ENCODE measurements at regions not wholly inside any gene's neighbourhood (a gene's known extent, or its start where the extent isn't known, plus 50 kb on each side); places are given as distances from the start of the nearest gene placed in this dataset.

DNA sequence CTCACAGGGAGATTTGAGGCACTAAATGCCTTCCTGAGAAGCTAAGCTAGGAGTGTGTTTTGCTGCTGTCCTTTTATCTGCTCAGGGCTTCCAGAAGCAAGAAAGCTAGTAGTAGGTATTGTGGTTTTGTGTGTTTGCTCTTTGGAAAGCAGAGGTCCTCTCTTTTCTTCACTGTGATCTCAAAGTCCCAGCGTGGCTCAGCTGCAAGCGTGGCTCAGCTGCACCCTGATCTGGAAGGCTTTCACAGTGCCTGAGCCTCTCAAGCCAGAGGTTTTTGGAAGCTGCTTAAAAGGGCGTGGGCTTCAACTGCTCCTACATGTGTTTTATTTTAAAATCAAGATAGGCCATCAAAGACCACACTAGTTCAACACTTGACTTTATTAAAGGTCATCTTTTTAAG is 337.4 kb upstream of the RGS6 start:
- POLR2A ChIA-PET = no interaction called here
- no peak for DNase-seq (ENCODE audit: low read depth)
- no peaks in the 10 kb centered on the region for H3K27me3 ChIP-seq (ENCODE audit: control insufficient read depth, insufficient read depth, low read length)
- H3K4me3 ChIP-seq (ENCODE audit: low read depth, low read length) = no peak overlapping the region
- CTCF ChIA-PET = interaction anchor here (1.1 kb wide), 1 partner anchor 158 kb away, joined by 5 read pairs; no protein-coding TSS in a partner anchor
- TF ChIP-seq, protein P1, sequence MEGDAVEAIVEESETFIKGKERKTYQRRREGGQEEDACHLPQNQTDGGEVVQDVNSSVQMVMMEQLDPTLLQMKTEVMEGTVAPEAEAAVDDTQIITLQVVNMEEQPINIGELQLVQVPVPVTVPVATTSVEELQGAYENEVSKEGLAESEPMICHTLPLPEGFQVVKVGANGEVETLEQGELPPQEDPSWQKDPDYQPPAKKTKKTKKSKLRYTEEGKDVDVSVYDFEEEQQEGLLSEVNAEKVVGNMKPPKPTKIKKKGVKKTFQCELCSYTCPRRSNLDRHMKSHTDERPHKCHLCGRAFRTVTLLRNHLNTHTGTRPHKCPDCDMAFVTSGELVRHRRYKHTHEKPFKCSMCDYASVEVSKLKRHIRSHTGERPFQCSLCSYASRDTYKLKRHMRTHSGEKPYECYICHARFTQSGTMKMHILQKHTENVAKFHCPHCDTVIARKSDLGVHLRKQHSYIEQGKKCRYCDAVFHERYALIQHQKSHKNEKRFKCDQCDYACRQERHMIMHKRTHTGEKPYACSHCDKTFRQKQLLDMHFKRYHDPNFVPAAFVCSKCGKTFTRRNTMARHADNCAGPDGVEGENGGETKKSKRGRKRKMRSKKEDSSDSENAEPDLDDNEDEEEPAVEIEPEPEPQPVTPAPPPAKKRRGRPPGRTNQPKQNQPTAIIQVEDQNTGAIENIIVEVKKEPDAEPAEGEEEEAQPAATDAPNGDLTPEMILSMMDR (IDR thresholded peaks at IDR 0.05; ENCODE audit: insufficient read depth, low read depth, low read length) = no peak
- H3K36me3 ChIP-seq (ENCODE audit: control insufficient read depth, insufficient read depth, low read length) = no peaks in the 10 kb centered on the region; the same call in 1 of the 2 replicates

GRCh38 chr14:71595441-71595840 is 336.8 kb upstream of the RGS6 start:
- Histone ChIP-seq H3K27me3 (ENCODE audit: control insufficient read depth, insufficient read depth, low read length) (no peaks in the 10 kb centered on the region), H3K4me3 (ENCODE audit: low read depth, low read length) (no peak overlapping the region), H3K36me3 (ENCODE audit: control insufficient read depth, insufficient read depth, low read length) (no peaks in the 10 kb centered on the region; the same call in 1 of the 2 replicates)
- TF ChIP-seq, protein P1 (IDR thresholded peaks at IDR 0.05; ENCODE audit: insufficient read depth, low read depth, low read length) = no peak
- ChIA-PET POLR2A (no interaction called here), CTCF (interaction anchor here (1.1 kb wide), 1 partner anchor 158 kb away, joined by 5 read pairs; no protein-coding TSS in a partner anchor)
- no peak for DNase-seq (ENCODE audit: low read depth)

DNA sequence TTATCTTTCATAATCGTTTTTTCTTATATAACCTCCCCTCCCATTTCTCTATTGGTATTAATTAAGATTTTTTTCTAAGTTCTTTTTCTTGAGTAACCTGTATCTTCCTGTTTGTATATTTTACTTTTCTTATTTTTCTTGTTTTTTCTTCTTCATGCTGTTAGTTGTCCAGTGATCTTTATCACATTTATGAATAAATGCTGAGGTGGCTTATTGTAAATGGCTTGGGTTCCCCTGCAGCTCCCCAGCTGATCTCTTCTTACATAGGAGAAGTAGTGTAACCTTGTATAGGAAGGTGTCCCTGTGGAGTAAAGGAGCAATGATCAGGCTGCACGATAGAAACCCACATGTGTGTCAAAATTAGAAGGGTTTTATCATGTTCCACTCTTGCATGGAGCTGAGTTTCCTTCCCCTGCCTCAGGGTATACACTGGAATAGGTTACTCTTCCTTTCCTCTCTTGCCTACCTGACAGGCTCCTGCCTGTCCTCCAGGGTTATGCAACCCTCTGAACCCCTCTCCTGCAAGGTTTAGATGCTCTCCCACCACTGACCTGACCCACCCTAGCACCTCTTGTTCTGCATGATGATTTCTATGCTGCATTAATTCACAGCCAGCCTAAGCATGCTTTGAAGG is 334.8 kb upstream of the RGS6 start:
- CTCF ChIA-PET = interaction anchor here (1.1 kb wide), 1 partner anchor 155 kb away, joined by 3 read pairs; no protein-coding TSS in a partner anchor
- TF ChIP-seq, protein P1 (IDR thresholded peaks at IDR 0.05; ENCODE audit: insufficient read depth, low read depth, low read length) = no peak
- H3K36me3 ChIP-seq (ENCODE audit: control insufficient read depth, insufficient read depth, low read length) = no peaks in the 10 kb centered on the region; the same call in 1 of the 2 replicates
- no peaks in the 10 kb centered on the region for H3K27me3 ChIP-seq (ENCODE audit: control insufficient read depth, insufficient read depth, low read length)
- no peak overlapping the region for H3K4me3 ChIP-seq (ENCODE audit: low read depth, low read length)
- no peak for DNase-seq (ENCODE audit: low read depth)
- POLR2A ChIA-PET = no interaction called here

DNA sequence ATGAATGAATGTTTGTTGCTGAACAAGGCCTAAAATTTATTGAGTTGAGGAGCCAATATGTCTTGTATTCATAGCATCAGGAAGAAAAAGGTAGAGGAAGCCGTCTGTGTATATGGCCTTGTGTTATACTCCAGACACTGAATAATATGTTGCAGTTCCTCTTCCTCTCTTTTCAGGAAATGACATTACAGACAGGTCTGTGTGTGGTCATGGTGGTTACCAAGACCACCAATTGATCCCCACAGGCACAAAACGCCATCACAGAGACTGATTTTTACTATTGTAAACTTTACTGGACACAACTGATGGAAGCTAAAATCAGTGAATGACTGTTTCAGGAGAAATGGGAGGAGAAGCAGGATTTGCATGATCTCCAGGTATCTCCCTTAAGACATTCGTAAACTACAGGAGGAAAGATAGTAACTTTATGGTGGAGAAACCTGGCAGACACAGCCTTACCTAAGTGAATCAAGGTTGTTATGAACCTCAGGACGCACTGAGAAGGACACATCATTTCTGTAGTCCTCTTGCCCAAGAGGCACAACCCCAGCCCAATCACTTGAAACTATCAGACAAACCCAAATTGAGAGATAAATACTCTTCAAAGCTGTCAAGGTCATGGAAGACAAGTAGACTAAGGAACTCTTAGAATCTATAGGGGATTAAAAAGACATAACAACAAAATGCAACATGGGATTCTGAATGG is 334.1 kb upstream of the RGS6 start:
- TF ChIP-seq, protein P1 (IDR thresholded peaks at IDR 0.05; ENCODE audit: insufficient read depth, low read depth, low read length) = no peak
- CTCF ChIA-PET = no interaction called here
- DNase-seq (ENCODE audit: low read depth) = no peak

DNA sequence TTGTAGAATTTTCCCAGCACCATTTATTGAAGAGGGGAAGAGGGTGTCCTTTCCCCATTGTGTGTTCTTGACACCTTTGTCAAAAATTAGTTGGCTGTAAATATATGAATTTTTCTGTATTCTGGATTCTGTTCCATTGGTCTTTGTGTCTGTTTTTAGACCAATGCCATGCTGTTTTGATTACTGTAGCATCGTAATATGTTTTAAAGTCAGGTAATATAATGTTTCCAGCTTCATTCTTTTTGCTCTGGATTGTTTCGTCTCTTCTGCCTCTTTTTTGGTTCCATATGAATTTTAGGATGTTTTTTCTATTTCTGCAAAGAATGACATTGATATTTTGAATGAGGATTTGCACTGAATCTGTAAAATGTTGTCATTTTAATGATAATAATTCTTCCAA is 331.9 kb upstream of the RGS6 start:
- POLR2A ChIA-PET = no interaction called here

More for the DNA sequence above, 334.1 kb upstream of the RGS6 start:
- Histone ChIP-seq H3K27me3 (ENCODE audit: control insufficient read depth, insufficient read depth, low read length) (no peaks in the 10 kb centered on the region), H3K36me3 (ENCODE audit: control insufficient read depth, insufficient read depth, low read length) (no peaks in the 10 kb centered on the region; the same call in 1 of the 2 replicates), H3K4me3 (ENCODE audit: low read depth, low read length) (no peak overlapping the region)
- POLR2A ChIA-PET = no interaction called here

More for the DNA sequence above, 331.9 kb upstream of the RGS6 start:
- no peak for DNase-seq (ENCODE audit: low read depth)
- no peaks in the 10 kb centered on the region for H3K27me3 ChIP-seq (ENCODE audit: control insufficient read depth, insufficient read depth, low read length)
- TF ChIP-seq, protein P1 (IDR thresholded peaks at IDR 0.05; ENCODE audit: insufficient read depth, low read depth, low read length) = no peak
- CTCF ChIA-PET = no interaction called here
- H3K36me3 ChIP-seq (ENCODE audit: control insufficient read depth, insufficient read depth, low read length) = no peaks in the 10 kb centered on the region; the same call in none of the 2 replicates
- no peak overlapping the region for H3K4me3 ChIP-seq (ENCODE audit: low read depth, low read length)

Data from BJ (cell line).